GM23338 (cell line): ENCODE measurements at regions not wholly inside any gene's neighbourhood (a gene's known extent, or its start where the extent isn't known, plus 50 kb on each side); places are given as distances from the start of the nearest gene placed in this dataset.

Source experiments
- ATAC-seq: fragments of 200-7000 bp; cut with Tn5 transposase; 3 replicates; pipeline ENCODE4 v1.9.1; 2020
- DNase-seq: peaks from one replicate; pipeline ENCODE4 v3.0.0-alpha.2; 2015; ENCODE audit warnings: low spot score
- H2AFZ ChIP-seq: fragments of 200-600 bp; sonication (generic); 2 replicates; pipeline ENCODE4 v1.8.0; 2016; ENCODE audit warnings: antibody characterized with exemption, mild to moderate bottlenecking, moderate library complexity
- H3F3A ChIP-seq: fragments of 200-600 bp; sonication (generic); replicated peaks from 2 replicates; pipeline ENCODE4 v1.8.0; 2017; ENCODE audit warnings: antibody characterized with exemption, mixed run types, low read depth
- H3K27ac ChIP-seq: fragments of 200-600 bp; sonication (generic); 2 replicates; pipeline ENCODE4 v1.6.1; 2016; ENCODE audit warnings: low read depth
- H3K27me3 ChIP-seq: fragments of 200-600 bp; sonication (generic); 2 replicates; pipeline ENCODE4 v1.8.0; 2016; ENCODE audit warnings: mild to moderate bottlenecking, mixed run types, moderate library complexity; ENCODE audit not compliant: insufficient read depth
- H3K36me3 ChIP-seq: fragments of 200-600 bp; sonication (generic); 2 replicates; pipeline ENCODE4 v1.8.0; 2016; ENCODE audit warnings: mild to moderate bottlenecking; ENCODE audit not compliant: insufficient read depth
- H3K4me1 ChIP-seq: fragments of 200-600 bp; sonication (generic); 2 replicates; pipeline ENCODE4 v1.8.0; 2016; ENCODE audit warnings: mild to moderate bottlenecking, moderate library complexity; ENCODE audit not compliant: insufficient read depth
- H3K4me2 ChIP-seq: fragments of 200-600 bp; sonication (generic); 2 replicates; pipeline ENCODE4 v1.7.1; 2017; ENCODE audit warnings: mixed run types
- H3K4me3 ChIP-seq: fragments of 200-600 bp; sonication (generic); 2 replicates; pipeline ENCODE4 v1.6.1; 2016; ENCODE audit warnings: mixed run types
- H3K79me2 ChIP-seq: fragments of 200-600 bp; sonication (generic); replicated peaks from 2 replicates; pipeline ENCODE4 v1.8.0; 2017; ENCODE audit warnings: mild to moderate bottlenecking; ENCODE audit not compliant: insufficient read depth
- H3K9me2 ChIP-seq: fragments of 200-600 bp; sonication (generic); 2 replicates; pipeline ENCODE4 v1.8.0; 2017; ENCODE audit not compliant: insufficient read depth
- H4K20me1 ChIP-seq: fragments of 200-600 bp; sonication (generic); replicated peaks from 2 replicates; pipeline ENCODE4 v1.8.0; 2017; ENCODE audit warnings: mild to moderate bottlenecking; ENCODE audit not compliant: insufficient read depth
- H3K27ac Mint-ChIP-seq: 2 replicates; pipeline ENCODE4 v1.8.0; 2020; ENCODE audit warnings: inconsistent platforms, mild to moderate bottlenecking, moderate library complexity, mixed read lengths
- H3K27me3 Mint-ChIP-seq: 3 replicates; pipeline ENCODE4 v1.8.0; 2022; ENCODE audit warnings: low read depth, mild to moderate bottlenecking, moderate library complexity, mixed read lengths, inconsistent platforms; ENCODE audit not compliant: insufficient read depth, poor library complexity
- H3K36me3 Mint-ChIP-seq: 3 replicates; pipeline ENCODE4 v1.8.0; 2021; ENCODE audit warnings: low read depth, mild to moderate bottlenecking, inconsistent platforms, moderate library complexity, mixed read lengths
- H3K4me1 Mint-ChIP-seq: 3 replicates; pipeline ENCODE4 v1.8.0; 2020; ENCODE audit warnings: mild to moderate bottlenecking, inconsistent platforms, mixed read lengths
- H3K4me3 Mint-ChIP-seq: 3 replicates; pipeline ENCODE4 v1.8.0; 2021; ENCODE audit warnings: moderate library complexity, mild to moderate bottlenecking, inconsistent platforms, mixed read lengths
- H3K9me3 Mint-ChIP-seq: 3 replicates; pipeline ENCODE4 v1.8.0; 2020; ENCODE audit warnings: moderate library complexity, mild to moderate bottlenecking, inconsistent platforms, mixed read lengths
- CREB1 ChIP-seq: fragments of 250-450 bp; sonication (Bioruptor Pico); IDR thresholded peaks from 2 replicates; pipeline ENCODE4 v1.5.0; 2020; ENCODE audit warnings: low read depth, mild to moderate bottlenecking, moderate library complexity
- EZH2 ChIP-seq: fragments of 200-600 bp; sonication (generic); IDR thresholded peaks from one replicate; pipeline ENCODE4 v1.8.0; 2017; ENCODE audit warnings: antibody characterized with exemption, mild to moderate bottlenecking, low read depth; ENCODE audit not compliant: unreplicated experiment
- EZH2phosphoT487 ChIP-seq: fragments of 200-600 bp; sonication (generic); IDR thresholded peaks from one replicate; pipeline ENCODE4 v1.8.1; 2018; ENCODE audit warnings: antibody characterized with exemption; ENCODE audit not compliant: unreplicated experiment
- JUNB ChIP-seq: IDR thresholded peaks from one replicate; pipeline ENCODE4 v1.6.1; 2016; ENCODE audit warnings: antibody characterized with exemption; ENCODE audit not compliant: unreplicated experiment
- NANOG ChIP-seq: IDR thresholded peaks from 2 replicates; pipeline ENCODE4 v1.6.1; 2016; ENCODE audit warnings: antibody characterized with exemption, borderline replicate concordance
- POLR2AphosphoS5 ChIP-seq: IDR thresholded peaks from 2 replicates; pipeline ENCODE4 v1.6.1; 2016; ENCODE audit warnings: antibody characterized with exemption, low read depth
- STAT1 ChIP-seq: IDR thresholded peaks from one replicate; pipeline ENCODE4 v1.6.1; 2016; ENCODE audit warnings: antibody characterized with exemption; ENCODE audit not compliant: unreplicated experiment
- ZNF331 ChIP-seq: fragments of 250-450 bp; sonication (Bioruptor Pico); IDR thresholded peaks from 2 replicates; pipeline ENCODE4 v1.5.0; 2020; ENCODE audit warnings: low read depth, mild to moderate bottlenecking, moderate library complexity
- TF ChIP-seq, protein P1 (sequence below): IDR thresholded peaks from one replicate; pipeline ENCODE4 v1.6.1; 2018; ENCODE audit warnings: antibody characterized with exemption; ENCODE audit not compliant: unreplicated experiment
- TF ChIP-seq, protein P2 (sequence below), 2 experiments: fragments of 200-600 bp in 1 of 2; sonication (generic) in 1 of 2; conservative IDR thresholded peaks; 2 replicates each; pipeline versions ENCODE4 v1.5.1 to v1.6.1; 2016 to 2017; ENCODE audit warnings: antibody characterized with exemption in 2 of 2, low read depth in 2 of 2, mild to moderate bottlenecking in 2 of 2, moderate library complexity in 1 of 2
- TF ChIP-seq, protein P3 (sequence below): fragments of 250-450 bp; sonication (Bioruptor Pico); IDR thresholded peaks from 2 replicates; pipeline ENCODE4 v1.5.0; 2020; ENCODE audit warnings: mild to moderate bottlenecking, moderate library complexity
- TF ChIP-seq, protein P4 (sequence below): IDR thresholded peaks from 2 replicates; pipeline ENCODE4 v1.6.1; 2016; ENCODE audit warnings: antibody characterized with exemption

DNA sequence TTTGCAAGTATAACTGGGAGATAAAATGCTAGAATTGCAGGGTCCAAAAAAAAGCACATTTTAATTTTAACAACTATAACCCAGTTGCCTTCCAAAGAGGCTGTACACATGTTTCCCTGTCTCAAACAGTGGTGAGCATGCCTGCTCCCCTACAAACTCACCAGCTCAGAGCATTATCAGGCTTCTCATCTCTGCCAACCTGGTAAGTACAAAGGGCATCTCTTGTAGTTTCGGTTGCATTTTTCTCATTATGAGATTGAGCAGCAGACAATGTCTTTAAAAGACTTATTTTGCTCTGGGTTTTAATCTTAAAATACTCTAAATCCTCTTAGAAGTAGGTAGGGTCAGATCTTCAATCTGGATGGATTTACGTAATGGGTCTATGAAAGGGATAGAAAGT lies 107.1 kb upstream of the MSX2 start:
- DNase-seq = no peak
- H3K27ac ChIP-seq = no peak overlapping the region
- no peak for TF ChIP-seq EZH2
- TF ChIP-seq, protein P1, sequence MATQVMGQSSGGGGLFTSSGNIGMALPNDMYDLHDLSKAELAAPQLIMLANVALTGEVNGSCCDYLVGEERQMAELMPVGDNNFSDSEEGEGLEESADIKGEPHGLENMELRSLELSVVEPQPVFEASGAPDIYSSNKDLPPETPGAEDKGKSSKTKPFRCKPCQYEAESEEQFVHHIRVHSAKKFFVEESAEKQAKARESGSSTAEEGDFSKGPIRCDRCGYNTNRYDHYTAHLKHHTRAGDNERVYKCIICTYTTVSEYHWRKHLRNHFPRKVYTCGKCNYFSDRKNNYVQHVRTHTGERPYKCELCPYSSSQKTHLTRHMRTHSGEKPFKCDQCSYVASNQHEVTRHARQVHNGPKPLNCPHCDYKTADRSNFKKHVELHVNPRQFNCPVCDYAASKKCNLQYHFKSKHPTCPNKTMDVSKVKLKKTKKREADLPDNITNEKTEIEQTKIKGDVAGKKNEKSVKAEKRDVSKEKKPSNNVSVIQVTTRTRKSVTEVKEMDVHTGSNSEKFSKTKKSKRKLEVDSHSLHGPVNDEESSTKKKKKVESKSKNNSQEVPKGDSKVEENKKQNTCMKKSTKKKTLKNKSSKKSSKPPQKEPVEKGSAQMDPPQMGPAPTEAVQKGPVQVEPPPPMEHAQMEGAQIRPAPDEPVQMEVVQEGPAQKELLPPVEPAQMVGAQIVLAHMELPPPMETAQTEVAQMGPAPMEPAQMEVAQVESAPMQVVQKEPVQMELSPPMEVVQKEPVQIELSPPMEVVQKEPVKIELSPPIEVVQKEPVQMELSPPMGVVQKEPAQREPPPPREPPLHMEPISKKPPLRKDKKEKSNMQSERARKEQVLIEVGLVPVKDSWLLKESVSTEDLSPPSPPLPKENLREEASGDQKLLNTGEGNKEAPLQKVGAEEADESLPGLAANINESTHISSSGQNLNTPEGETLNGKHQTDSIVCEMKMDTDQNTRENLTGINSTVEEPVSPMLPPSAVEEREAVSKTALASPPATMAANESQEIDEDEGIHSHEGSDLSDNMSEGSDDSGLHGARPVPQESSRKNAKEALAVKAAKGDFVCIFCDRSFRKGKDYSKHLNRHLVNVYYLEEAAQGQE = no peak
- TF ChIP-seq NANOG = no peak
- TF ChIP-seq ZNF331 = no peak
- TF ChIP-seq CREB1 (CRISPR knock-in tag) = no peak
- TF ChIP-seq EZH2phosphoT487 = no peak
- TF ChIP-seq JUNB = no peak
- TF ChIP-seq, protein P2, sequence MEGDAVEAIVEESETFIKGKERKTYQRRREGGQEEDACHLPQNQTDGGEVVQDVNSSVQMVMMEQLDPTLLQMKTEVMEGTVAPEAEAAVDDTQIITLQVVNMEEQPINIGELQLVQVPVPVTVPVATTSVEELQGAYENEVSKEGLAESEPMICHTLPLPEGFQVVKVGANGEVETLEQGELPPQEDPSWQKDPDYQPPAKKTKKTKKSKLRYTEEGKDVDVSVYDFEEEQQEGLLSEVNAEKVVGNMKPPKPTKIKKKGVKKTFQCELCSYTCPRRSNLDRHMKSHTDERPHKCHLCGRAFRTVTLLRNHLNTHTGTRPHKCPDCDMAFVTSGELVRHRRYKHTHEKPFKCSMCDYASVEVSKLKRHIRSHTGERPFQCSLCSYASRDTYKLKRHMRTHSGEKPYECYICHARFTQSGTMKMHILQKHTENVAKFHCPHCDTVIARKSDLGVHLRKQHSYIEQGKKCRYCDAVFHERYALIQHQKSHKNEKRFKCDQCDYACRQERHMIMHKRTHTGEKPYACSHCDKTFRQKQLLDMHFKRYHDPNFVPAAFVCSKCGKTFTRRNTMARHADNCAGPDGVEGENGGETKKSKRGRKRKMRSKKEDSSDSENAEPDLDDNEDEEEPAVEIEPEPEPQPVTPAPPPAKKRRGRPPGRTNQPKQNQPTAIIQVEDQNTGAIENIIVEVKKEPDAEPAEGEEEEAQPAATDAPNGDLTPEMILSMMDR (conservative IDR thresholded peaks at IDR 0.05; ENCODE audit: low read depth in 2 of 2) = no peak
- no peak for TF ChIP-seq STAT1
- TF ChIP-seq, protein P3, sequence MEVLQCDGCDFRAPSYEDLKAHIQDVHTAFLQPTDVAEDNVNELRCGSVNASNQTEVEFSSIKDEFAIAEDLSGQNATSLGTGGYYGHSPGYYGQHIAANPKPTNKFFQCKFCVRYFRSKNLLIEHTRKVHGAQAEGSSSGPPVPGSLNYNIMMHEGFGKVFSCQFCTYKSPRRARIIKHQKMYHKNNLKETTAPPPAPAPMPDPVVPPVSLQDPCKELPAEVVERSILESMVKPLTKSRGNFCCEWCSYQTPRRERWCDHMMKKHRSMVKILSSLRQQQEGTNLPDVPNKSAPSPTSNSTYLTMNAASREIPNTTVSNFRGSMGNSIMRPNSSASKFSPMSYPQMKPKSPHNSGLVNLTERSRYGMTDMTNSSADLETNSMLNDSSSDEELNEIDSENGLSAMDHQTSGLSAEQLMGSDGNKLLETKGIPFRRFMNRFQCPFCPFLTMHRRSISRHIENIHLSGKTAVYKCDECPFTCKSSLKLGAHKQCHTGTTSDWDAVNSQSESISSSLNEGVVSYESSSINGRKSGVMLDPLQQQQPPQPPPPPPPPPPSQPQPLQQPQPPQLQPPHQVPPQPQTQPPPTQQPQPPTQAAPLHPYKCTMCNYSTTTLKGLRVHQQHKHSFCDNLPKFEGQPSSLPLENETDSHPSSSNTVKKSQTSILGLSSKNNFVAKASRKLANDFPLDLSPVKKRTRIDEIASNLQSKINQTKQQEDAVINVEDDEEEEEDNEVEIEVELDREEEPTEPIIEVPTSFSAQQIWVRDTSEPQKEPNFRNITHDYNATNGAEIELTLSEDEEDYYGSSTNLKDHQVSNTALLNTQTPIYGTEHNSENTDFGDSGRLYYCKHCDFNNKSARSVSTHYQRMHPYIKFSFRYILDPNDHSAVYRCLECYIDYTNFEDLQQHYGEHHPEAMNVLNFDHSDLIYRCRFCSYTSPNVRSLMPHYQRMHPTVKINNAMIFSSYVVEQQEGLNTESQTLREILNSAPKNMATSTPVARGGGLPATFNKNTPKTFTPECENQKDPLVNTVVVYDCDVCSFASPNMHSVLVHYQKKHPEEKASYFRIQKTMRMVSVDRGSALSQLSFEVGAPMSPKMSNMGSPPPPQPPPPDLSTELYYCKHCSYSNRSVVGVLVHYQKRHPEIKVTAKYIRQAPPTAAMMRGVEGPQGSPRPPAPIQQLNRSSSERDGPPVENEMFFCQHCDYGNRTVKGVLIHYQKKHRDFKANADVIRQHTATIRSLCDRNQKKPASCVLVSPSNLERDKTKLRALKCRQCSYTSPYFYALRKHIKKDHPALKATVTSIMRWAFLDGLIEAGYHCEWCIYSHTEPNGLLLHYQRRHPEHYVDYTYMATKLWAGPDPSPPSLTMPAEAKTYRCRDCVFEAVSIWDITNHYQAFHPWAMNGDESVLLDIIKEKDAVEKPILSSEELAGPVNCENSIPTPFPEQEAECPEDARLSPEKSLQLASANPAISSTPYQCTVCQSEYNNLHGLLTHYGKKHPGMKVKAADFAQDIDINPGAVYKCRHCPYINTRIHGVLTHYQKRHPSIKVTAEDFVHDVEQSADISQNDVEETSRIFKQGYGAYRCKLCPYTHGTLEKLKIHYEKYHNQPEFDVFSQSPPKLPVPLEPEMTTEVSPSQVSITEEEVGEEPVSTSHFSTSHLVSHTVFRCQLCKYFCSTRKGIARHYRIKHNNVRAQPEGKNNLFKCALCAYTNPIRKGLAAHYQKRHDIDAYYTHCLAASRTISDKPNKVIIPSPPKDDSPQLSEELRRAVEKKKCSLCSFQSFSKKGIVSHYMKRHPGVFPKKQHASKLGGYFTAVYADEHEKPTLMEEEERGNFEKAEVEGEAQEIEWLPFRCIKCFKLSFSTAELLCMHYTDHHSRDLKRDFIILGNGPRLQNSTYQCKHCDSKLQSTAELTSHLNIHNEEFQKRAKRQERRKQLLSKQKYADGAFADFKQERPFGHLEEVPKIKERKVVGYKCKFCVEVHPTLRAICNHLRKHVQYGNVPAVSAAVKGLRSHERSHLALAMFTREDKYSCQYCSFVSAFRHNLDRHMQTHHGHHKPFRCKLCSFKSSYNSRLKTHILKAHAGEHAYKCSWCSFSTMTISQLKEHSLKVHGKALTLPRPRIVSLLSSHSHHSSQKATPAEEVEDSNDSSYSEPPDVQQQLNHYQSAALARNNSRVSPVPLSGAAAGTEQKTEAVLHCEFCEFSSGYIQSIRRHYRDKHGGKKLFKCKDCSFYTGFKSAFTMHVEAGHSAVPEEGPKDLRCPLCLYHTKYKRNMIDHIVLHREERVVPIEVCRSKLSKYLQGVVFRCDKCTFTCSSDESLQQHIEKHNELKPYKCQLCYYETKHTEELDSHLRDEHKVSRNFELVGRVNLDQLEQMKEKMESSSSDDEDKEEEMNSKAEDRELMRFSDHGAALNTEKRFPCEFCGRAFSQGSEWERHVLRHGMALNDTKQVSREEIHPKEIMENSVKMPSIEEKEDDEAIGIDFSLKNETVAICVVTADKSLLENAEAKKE (CRISPR knock-in tag) = no peak
- TF ChIP-seq POLR2AphosphoS5 = no peak
- TF ChIP-seq, protein P4, sequence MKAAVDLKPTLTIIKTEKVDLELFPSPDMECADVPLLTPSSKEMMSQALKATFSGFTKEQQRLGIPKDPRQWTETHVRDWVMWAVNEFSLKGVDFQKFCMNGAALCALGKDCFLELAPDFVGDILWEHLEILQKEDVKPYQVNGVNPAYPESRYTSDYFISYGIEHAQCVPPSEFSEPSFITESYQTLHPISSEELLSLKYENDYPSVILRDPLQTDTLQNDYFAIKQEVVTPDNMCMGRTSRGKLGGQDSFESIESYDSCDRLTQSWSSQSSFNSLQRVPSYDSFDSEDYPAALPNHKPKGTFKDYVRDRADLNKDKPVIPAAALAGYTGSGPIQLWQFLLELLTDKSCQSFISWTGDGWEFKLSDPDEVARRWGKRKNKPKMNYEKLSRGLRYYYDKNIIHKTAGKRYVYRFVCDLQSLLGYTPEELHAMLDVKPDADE = no peak
- H3K9me2 ChIP-seq = peaks cover 11% of the 10 kb centered on the region; the same call in 1 of the 2 replicates
- ATAC-seq = no peak
- no peaks in the 10 kb centered on the region for H3K27me3 ChIP-seq
- H3K4me1 ChIP-seq = no peaks in the 10 kb centered on the region
- Mint-ChIP-seq H3K27me3 (no peaks in the 10 kb centered on the region), H3K36me3 (no peaks in the 10 kb centered on the region), H3K27ac (no peak overlapping the region), H3K4me1 (no peaks in the 10 kb centered on the region; the same call in 2 of the 3 replicates), H3K4me3 (no peak overlapping the region), H3K9me3 (no peaks in the 10 kb centered on the region)
- H2AFZ ChIP-seq = no peak overlapping the region
- H3K36me3 ChIP-seq = no peaks in the 10 kb centered on the region
- H3K79me2 ChIP-seq = no peaks in the 10 kb centered on the region
- H3F3A ChIP-seq = no peaks in the 10 kb centered on the region
- no peak overlapping the region for H3K4me2 ChIP-seq
- no peaks in the 10 kb centered on the region for H4K20me1 ChIP-seq
- no peak overlapping the region for H3K4me3 ChIP-seq
